Trophoblast cell (in vitro differentiated cells and primary cell): ENCODE measurements at regions not wholly inside any gene's neighbourhood (a gene's known extent, or its start where the extent isn't known, plus 50 kb on each side); places are given as distances from the start of the nearest gene placed in this dataset.
A peak's percentile ranks its signal among the peaks of the same experiment; 100 is the strongest.

ENCODE experiments used
- DNase-seq, 2 donors: peaks; one replicate each; pipeline ENCODE4 v3.0.0-alpha.2; 2016
- H2AFZ ChIP-seq: 2 replicates; pipeline ENCODE4 v1.6.1; 2013; ENCODE audit warnings: low read length, moderate library complexity, mild to moderate bottlenecking; ENCODE audit not compliant: insufficient read depth, poor library complexity
- H2AK5ac ChIP-seq: 2 replicates; pipeline ENCODE4 v1.6.1; 2013; ENCODE audit warnings: mild to moderate bottlenecking, low read length
- H2BK120ac ChIP-seq: 2 replicates; pipeline ENCODE4 v1.6.1; 2013; ENCODE audit warnings: low read length, mild to moderate bottlenecking, moderate library complexity; ENCODE audit not compliant: insufficient read depth, poor library complexity
- H2BK12ac ChIP-seq: 2 replicates; pipeline ENCODE4 v1.6.1; 2013; ENCODE audit warnings: mild to moderate bottlenecking, low read length, moderate library complexity
- H2BK5ac ChIP-seq: 2 replicates; pipeline ENCODE4 v1.6.1; 2013; ENCODE audit warnings: low read length, low read depth, moderate library complexity, mild to moderate bottlenecking; ENCODE audit not compliant: poor library complexity
- H3K14ac ChIP-seq: 2 replicates; pipeline ENCODE4 v1.6.1; 2013; ENCODE audit warnings: mild to moderate bottlenecking, low read length
- H3K18ac ChIP-seq: 2 replicates; pipeline ENCODE4 v1.6.1; 2013; ENCODE audit warnings: mild to moderate bottlenecking, low read length
- H3K23ac ChIP-seq: 2 replicates; pipeline ENCODE4 v1.6.1; 2013; ENCODE audit warnings: low read length
- H3K27ac ChIP-seq: 2 replicates; pipeline ENCODE4 v1.5.1; 2013; ENCODE audit warnings: low read depth, mild to moderate bottlenecking, inconsistent platforms, low read length, moderate library complexity
- H3K27me3 ChIP-seq: 2 replicates; pipeline ENCODE4 v1.6.1; 2013; ENCODE audit warnings: inconsistent platforms, mild to moderate bottlenecking, low read length, moderate library complexity; ENCODE audit not compliant: insufficient read depth
- H3K36me3 ChIP-seq, 2 experiments: 1 replicate in 1 of 2; 2 replicates in 1 of 2; pipeline ENCODE4 v1.6.1; 2013; ENCODE audit warnings: low read length in 2 of 2, mild to moderate bottlenecking in 2 of 2, moderate library complexity in 1 of 2; ENCODE audit not compliant: insufficient read depth in 2 of 2, control insufficient read depth in 1 of 2
- H3K4ac ChIP-seq: 2 replicates; pipeline ENCODE4 v1.6.1; 2013; ENCODE audit warnings: low read depth, mild to moderate bottlenecking, low read length, moderate library complexity
- H3K4me1 ChIP-seq, 2 experiments: 1 replicate in 1 of 2; 2 replicates in 1 of 2; pipeline ENCODE4 v1.6.1; 2013; ENCODE audit warnings: low read length in 2 of 2, mild to moderate bottlenecking in 2 of 2, moderate library complexity in 1 of 2; ENCODE audit not compliant: insufficient read depth in 2 of 2, control insufficient read depth in 1 of 2
- H3K4me2 ChIP-seq: 2 replicates; pipeline ENCODE4 v1.6.1; 2013; ENCODE audit warnings: inconsistent platforms, mild to moderate bottlenecking, low read length, moderate library complexity
- H3K4me3 ChIP-seq: 2 replicates; pipeline ENCODE4 v1.5.1; 2013; ENCODE audit warnings: mild to moderate bottlenecking, low read depth, low read length, inconsistent platforms
- H3K79me1 ChIP-seq: one replicate; pipeline ENCODE4 v1.6.1; 2013; ENCODE audit warnings: low read length
- H3K79me2 ChIP-seq: 2 replicates; pipeline ENCODE4 v1.6.1; 2013; ENCODE audit warnings: low read length, mild to moderate bottlenecking; ENCODE audit not compliant: control insufficient read depth, insufficient read depth, poor library complexity
- H3K9ac ChIP-seq: 2 replicates; pipeline ENCODE4 v1.6.1; 2013; ENCODE audit warnings: mild to moderate bottlenecking, low read length
- H3K9me3 ChIP-seq: 2 replicates; pipeline ENCODE4 v1.6.1; 2013; ENCODE audit warnings: low read depth, mild to moderate bottlenecking, control low read depth, inconsistent platforms, low read length; ENCODE audit not compliant: insufficient read depth
- H4K12ac ChIP-seq: 2 replicates; pipeline ENCODE4 v1.6.1; 2013; ENCODE audit warnings: low read depth, mild to moderate bottlenecking, low read length, moderate library complexity
- H4K8ac ChIP-seq: 2 replicates; pipeline ENCODE4 v1.6.1; 2013; ENCODE audit warnings: low read depth, mild to moderate bottlenecking, low read length, moderate library complexity
- H4K91ac ChIP-seq: one replicate; pipeline ENCODE4 v1.6.1; 2013; ENCODE audit warnings: low read depth, mild to moderate bottlenecking, low read length, moderate library complexity
- WGBS: extraction: QIAGEN DNeasy Blood & Tissue Kit; methylation state at CpG from one replicate; pipeline ENCODE4 v1.1.7; 2013; ENCODE audit warnings: missing lambda C conversion rate; ENCODE audit not compliant: insufficient read length, insufficient coverage; ENCODE audit errors: extremely low coverage; 5-methylcytosine and 5-hydroxymethylcytosine counted together

DNA sequence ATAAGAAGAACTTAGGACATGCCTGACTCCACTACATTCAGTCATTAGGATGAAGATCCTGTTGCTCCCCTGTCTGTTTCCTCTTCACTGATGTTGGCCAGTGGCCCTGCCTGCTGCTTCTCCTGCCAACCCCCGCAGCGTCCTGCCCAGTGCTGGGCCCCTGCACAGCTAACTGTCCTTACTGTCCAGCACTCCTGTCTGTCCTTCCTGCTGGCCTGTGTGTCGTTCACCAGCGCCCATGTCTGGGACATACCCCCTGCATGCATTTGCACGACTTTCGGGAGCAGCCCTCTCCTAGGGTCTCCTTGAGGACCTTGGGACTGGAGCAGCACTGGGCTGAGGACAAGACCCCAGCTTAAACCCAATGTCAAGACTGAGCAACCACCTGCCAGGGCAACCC, 547.6 kb downstream of the BNC2 start:
- no peak overlapping the region for H3K23ac ChIP-seq
- no CpG with 5 or more reads among the region's 6 CpGs for WGBS

DNA sequence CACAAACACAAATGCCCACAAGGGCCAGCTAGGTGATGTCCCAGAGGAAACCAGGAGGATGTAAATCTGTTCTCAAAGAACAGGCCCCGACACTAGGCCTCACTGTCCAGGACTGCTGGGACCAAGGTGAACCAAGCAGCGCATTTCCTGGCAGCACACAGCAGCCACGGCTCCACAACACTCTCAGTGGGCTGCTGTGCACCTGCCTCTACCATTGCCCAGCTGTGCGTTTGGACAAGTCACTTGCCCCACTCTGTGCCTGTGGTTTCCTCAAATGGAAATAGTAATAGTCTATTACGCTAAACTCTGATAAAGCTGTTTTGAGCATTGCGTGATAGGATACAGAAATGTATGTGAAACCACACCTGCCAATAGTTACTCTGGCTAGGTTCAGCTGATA, 544.5 kb downstream of the BNC2 start:
- H2BK5ac ChIP-seq = no peak overlapping the region
- H3K79me2 ChIP-seq = no peaks in the 10 kb centered on the region
- no peak overlapping the region for H2AK5ac ChIP-seq
- H4K12ac ChIP-seq = no peak overlapping the region
- no peak overlapping the region for H3K9ac ChIP-seq
- H3K36me3 ChIP-seq = no peaks in the 10 kb centered on the region
- no peak overlapping the region for H3K27ac ChIP-seq
- H3K18ac ChIP-seq = no peak overlapping the region
- no peak overlapping the region for H4K8ac ChIP-seq
- no peak overlapping the region for H3K14ac ChIP-seq
- no CpG with 5 or more reads among the region's 6 CpGs for WGBS
- no peaks in the 10 kb centered on the region for H3K79me1 ChIP-seq
- H3K9me3 ChIP-seq = peaks cover 2% of the 10 kb centered on the region
- H3K4ac ChIP-seq = no peak overlapping the region
- no peak for DNase-seq
- no peak overlapping the region for H3K4me3 ChIP-seq
- no peaks in the 10 kb centered on the region for H3K27me3 ChIP-seq
- no peak overlapping the region for H3K23ac ChIP-seq
- H3K4me2 ChIP-seq = no peak overlapping the region
- H2BK120ac ChIP-seq = no peak overlapping the region
- no peak overlapping the region for H4K91ac ChIP-seq
- no peak overlapping the region for H2AFZ ChIP-seq
- H2BK12ac ChIP-seq = no peak overlapping the region
- H3K4me1 ChIP-seq = peaks cover 0 to 5% of the 10 kb centered on the region in 2 experiments

More for the DNA sequence above, 547.6 kb downstream of the BNC2 start:
- DNase-seq = no peak
- no peak overlapping the region for H4K12ac ChIP-seq
- no peak overlapping the region for H3K9ac ChIP-seq
- H3K14ac ChIP-seq = no peak overlapping the region
- H3K4ac ChIP-seq = no peak overlapping the region
- no peak overlapping the region for H3K4me3 ChIP-seq
- H3K79me1 ChIP-seq = no peaks in the 10 kb centered on the region
- no peaks in the 10 kb centered on the region for H3K27me3 ChIP-seq
- no peak overlapping the region for H2AFZ ChIP-seq
- H3K4me2 ChIP-seq = no peak overlapping the region
- H4K8ac ChIP-seq = no peak overlapping the region
- no peaks in the 10 kb centered on the region for H3K79me2 ChIP-seq
- no peak overlapping the region for H2AK5ac ChIP-seq
- no peak overlapping the region for H2BK5ac ChIP-seq
- no peak overlapping the region for H3K18ac ChIP-seq
- peaks cover 0 to 3% of the 10 kb centered on the region in 2 experiments for H3K4me1 ChIP-seq
- H3K27ac ChIP-seq = no peak overlapping the region
- H2BK12ac ChIP-seq = no peak overlapping the region
- peaks cover 2% of the 10 kb centered on the region for H3K9me3 ChIP-seq
- no peak overlapping the region for H4K91ac ChIP-seq
- no peak overlapping the region for H2BK120ac ChIP-seq
- no peaks in the 10 kb centered on the region for H3K36me3 ChIP-seq

DNA sequence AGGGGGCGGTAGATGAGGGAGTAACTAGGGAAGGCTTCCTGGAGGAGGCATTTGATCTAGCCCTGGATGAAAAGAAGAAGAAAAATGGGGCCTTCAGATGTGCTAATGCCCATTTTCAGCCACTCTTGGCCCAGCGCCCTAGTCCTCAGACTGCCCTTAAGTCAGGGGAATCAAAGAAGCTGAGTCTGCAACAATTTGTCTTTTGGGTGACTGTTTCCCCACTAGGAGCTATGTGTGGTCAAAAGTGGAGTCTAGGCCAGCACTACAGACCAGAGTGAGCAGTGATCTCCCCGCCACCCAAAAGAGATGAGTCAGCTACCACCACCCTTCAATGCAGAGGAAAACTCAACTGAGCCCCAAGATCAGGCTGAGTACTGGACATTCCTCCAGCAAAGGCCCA, 542.1 kb downstream of the BNC2 start:
- H2BK12ac ChIP-seq = no peak overlapping the region
- DNase-seq = no peak
- H3K27me3 ChIP-seq = no peaks in the 10 kb centered on the region
- H2BK120ac ChIP-seq = no peak overlapping the region
- no peak overlapping the region for H4K12ac ChIP-seq
- H3K9ac ChIP-seq = no peak overlapping the region
- H2BK5ac ChIP-seq = no peak overlapping the region
- H2AFZ ChIP-seq = no peak overlapping the region
- no peak overlapping the region for H4K91ac ChIP-seq
- H3K14ac ChIP-seq = no peak overlapping the region
- H3K4me2 ChIP-seq = no peak overlapping the region
- H3K23ac ChIP-seq = no peak overlapping the region
- no peaks in the 10 kb centered on the region for H3K9me3 ChIP-seq
- no peak overlapping the region for H3K18ac ChIP-seq
- no peak overlapping the region for H3K4ac ChIP-seq
- no peaks in the 10 kb centered on the region for H3K79me1 ChIP-seq
- H3K27ac ChIP-seq = no peak overlapping the region
- no peak overlapping the region for H3K4me3 ChIP-seq
- WGBS = no CpG with 5 or more reads among the region's 3 CpGs
- no peak overlapping the region for H4K8ac ChIP-seq
- no peaks in the 10 kb centered on the region for H3K79me2 ChIP-seq
- H3K4me1 ChIP-seq = peaks cover 0 to 5% of the 10 kb centered on the region in 2 experiments
- H2AK5ac ChIP-seq = no peak overlapping the region
- no peaks in the 10 kb centered on the region for H3K36me3 ChIP-seq

DNA sequence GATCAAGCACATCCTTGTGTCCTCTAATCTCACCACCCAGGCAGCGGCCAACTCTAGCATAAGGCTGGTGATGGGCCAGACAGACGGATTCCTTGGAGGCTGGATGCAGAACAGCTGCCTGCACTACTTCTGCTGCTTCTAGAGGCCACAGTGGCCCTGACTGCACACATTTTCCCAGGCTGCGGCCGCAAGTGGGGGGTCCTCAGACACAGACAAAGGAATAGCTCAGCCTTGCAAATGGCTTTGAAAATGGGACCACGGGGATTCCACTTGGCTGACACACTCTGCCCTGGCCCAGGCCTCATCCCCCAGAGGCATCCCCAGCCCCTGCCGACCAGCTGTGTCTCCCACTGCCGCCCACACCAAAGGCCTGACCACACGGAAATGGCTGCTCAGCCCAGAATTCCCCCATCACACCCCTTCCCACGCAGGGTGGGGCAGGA, 540.8 kb downstream of the BNC2 start:
- Histone ChIP-seq H2AK5ac (no peak overlapping the region), H4K91ac (no peak overlapping the region), H3K4me3 (no peak overlapping the region), H3K36me3 (no peaks in the 10 kb centered on the region), H4K8ac (no peak overlapping the region), H3K27ac (no peak overlapping the region), H3K4me2 (no peak overlapping the region), H3K79me1 (no peaks in the 10 kb centered on the region), H3K79me2 (no peaks in the 10 kb centered on the region), H3K23ac (no peak overlapping the region), H3K9me3 (no peaks in the 10 kb centered on the region), H3K18ac (no peak overlapping the region), H2BK120ac (no peak overlapping the region), H3K4ac (no peak overlapping the region), H3K27me3 (no peaks in the 10 kb centered on the region), H4K12ac (no peak overlapping the region), H2BK5ac (no peak overlapping the region), H2AFZ (no peak overlapping the region), H3K9ac (no peak overlapping the region), H3K14ac (no peak overlapping the region), H3K4me1 (peaks cover 0 to 5% of the 10 kb centered on the region in 2 experiments), H2BK12ac (peak overlapping the region; percentile 34)
- WGBS = no CpG with 5 or more reads among the region's 9 CpGs
- DNase-seq = no peak
